ENCODE measurements at regions not wholly inside any gene's neighbourhood (a gene's known extent, or its start where the extent isn't known, plus 50 kb on each side); places are given as distances from the start of the nearest gene placed in this dataset.

GRCh38 chr2:217525076-217525475, 477.7 kb downstream of the TNS1 start:
- TF ChIP-seq CTCF (IDR thresholded peaks at IDR 0.05; ENCODE audit: borderline replicate concordance, extremely low read depth, low read length, poor library complexity, severe bottlenecking) (no peak), EZH2 (IDR thresholded peaks at IDR 0.05; ENCODE audit: borderline replicate concordance, low read depth, low read length, severe bottlenecking) (no peak)
